Activated CD4-positive, alpha-beta T cell treated with anti-CD3 and anti-CD28 coated beads for 48 hours (primary cell): ENCODE measurements at regions not wholly inside any gene's neighbourhood (a gene's known extent, or its start where the extent isn't known, plus 50 kb on each side); places are given as distances from the start of the nearest gene placed in this dataset.

Experiments used
- DNase-seq: peaks from one replicate; pipeline ENCODE4 v3.0.0-alpha.2; 2020

- no peak for DNase-seq
Measured at GRCh38 chr4:155616117-155616516, 50.5 kb upstream of the GUCY1A1 start.

DNA sequence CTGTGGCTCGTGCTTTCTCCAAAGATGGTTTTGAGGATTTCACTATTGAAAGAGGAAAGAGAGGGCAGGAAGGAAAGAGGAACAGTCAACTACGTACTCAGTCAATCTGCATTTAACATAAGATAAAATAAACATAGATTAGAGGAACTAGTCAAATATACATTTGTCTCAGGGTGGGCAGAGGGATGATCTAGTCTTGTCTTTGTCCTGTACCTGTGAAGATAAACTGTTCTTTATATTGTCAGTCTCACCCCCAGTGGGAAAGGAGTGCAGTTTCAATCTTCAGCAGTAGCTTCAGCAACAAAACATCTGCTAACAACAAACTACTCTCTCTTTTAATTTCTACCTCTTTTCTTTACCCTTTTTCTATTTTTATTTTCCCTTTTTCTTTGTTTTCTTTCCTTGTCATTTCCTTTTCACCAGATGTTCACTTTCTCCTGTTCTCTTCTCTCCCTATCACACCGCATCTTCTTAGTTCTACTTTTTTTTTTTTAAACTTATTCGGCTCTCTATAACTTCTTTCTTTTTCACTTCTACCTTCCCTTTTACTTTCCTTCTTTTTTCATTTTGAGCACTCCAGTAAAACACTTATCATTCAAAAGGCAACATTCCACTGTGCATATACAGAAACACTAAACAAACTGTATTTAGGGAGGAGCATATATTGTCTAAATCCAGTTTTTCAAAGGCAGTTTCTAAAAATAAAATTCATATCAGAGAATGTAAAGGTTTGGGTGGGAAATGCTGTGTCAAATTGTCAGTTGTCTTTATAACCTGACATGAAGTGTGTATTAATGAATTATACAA lies 51.4 kb upstream of the GUCY1A1 start:
- no peak for DNase-seq

DNA sequence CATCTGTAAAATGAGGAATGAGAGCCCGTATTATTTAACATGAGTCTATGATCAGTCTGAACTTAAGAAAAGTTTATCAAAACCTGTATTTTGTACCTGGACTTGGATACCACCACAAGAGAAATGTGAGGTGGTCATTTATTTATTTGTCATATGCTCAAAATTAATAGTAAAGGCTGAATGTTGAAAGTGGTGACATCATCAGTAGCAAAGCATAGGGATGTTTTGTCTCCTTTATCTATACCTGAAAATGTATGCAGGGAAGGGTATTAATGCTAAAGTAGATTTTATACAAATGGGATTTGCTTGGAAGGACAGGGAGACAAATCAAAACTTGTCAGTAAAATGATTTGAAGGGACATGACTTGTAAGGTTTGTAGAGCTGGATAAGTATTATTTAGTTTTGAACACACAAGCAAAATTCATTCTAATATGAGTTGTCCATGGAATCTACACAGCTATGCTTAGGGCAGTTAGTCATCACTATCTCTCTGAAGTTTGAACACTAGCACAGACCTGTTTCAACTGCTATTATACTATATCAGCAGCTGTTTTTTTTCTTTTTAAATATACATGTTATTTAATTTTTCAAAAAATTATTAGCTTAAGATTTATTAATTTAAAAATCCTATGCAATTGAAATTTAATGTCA lies 52.4 kb upstream of the GUCY1A1 start:
- no peak for DNase-seq

- DNase-seq: no peak
Measured at GRCh38 chr4:155612074-155612473, 54.6 kb upstream of the GUCY1A1 start.

DNA sequence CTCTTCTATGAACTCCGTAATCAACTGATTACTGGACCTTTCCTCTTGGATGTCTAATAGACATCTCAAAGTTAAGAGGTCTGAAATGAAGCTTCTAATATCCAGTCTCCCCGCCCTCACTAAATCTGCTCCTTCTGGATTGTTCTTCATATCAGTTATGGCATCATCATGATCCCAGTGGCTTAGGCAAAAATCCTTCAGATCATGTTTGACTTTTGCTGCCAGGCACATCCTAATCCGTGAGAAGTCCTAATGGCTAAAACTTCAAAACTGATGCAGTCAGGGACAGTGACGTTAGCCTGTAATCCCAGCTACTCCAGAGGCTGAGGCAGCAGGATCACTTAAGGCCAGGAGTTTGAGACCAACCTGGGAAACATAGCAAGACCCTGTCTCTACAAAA lies 55.1 kb upstream of the GUCY1A1 start:
- DNase-seq: no peak

- no peak for DNase-seq
Measured at GRCh38 chr4:155610143-155610542, 56.5 kb upstream of the GUCY1A1 start.

DNA sequence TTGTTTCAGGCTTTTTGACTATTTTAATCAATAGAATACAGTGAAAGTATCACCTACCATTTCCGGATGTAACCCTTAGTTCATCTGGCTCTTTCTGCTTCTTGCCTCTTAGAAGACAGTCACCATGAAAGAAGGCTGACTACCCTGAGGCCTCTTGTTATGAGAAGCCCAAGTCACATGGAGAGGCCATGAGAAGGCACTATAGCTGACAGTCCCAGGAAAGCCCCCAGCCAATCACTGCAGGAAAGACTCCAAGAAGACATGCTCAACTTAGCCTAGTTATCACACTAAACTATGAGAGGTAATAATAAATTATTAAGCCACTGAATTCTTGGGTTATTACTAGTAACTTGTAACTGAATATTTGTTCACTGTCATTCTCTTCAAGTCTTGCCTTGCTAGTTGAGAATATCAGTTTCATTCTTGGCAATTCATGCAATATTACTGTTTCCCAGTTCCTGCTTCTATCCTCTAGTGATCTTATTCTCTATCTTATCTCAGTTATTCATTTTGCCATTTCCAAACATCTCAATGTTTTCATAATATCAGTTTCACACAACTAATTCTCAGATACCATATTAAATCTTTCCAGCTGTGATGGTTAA lies 57.1 kb upstream of the GUCY1A1 start:
- DNase-seq: no peak

DNA sequence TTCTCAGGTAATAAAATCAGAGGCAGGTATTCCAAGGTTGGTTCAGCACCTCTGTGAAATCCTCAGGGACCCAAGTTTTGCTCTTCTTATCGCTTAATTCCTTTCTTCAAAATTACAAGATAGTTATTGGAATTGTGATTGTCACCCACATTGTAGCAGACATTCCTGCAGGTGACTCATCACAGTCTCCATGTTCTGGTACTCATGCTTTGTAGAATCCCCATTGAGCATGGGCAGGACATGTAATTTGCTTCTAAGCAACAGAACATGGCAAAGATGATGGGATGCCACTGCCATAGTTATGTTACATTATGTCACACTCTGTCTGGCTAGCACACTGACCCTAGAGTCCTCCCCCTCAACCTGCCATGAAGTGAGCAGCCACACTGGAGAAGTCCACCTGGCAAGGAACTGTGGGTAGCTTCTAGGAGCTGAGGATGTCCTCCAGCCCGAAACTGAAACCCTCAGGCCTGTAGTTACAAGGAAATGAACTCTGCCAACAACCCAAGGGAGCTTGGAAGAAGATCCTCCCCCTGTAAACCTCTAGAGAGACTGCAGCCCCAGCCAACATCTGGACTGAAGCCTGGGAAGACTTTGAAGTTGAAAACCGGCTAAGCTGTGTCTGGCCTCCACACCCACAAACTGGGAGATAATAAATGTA lies 58.3 kb upstream of the GUCY1A1 start:
- DNase-seq: no peak

DNA sequence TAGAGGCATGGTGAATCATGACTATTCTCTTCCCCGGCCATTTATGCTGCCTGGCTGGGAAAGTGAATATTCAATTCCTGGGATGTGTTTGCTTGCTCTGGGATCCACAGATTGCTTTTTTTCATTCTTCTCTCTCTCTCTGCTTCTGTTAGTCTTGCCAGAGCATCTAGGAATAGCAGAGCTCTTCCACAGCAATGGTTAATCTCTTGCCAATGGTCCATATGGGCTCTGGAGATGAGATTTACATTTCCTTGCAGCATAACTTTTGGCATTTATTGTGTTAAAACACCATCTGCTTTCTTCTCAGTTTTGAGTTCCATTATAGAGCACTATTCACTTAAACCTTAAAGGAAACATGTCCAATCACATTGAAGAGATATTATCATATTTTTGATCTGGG lies 59.2 kb upstream of the GUCY1A1 start:
- no peak for DNase-seq

DNA sequence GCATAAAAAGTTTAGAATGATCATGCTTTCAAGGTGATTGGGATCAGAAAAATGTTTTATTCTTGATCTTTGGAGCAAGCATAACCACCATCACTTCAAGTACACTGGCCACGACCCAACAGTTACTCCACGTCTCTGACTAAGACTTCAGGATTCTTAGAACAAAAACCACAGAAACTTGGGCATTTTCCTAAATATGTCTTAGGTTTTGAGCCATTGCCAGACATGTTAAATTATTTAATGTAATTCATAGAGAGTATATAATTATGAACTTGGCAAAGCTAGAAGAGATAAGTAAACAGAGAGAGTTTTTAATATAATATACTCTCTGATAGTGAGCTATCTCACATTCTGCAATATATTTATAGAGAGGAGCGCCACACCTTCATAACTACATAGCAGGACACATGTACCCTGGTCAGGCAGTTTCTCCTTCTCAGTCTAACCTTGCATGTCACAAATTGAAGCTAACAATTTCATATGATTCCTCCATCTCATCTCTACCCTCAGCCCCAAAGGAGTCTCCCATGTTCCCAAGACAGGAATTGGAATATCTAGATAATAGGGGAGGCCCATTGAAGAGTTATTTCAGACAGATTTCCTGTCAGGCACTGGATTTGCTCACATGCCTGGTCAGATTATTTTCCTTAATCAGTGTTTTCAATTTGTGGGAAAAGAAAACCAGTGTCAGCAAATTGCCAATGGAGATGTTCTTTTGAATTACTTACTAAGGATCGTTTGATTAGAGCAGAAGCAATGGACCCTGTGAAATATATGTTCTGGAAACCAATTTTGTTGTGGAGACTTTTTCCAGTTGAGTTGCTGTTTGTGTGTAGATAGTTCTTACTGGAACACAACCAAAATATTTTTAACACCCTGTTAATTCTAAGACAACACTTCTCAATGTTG lies 61.7 kb upstream of the GUCY1A1 start:
- no peak for DNase-seq

DNA sequence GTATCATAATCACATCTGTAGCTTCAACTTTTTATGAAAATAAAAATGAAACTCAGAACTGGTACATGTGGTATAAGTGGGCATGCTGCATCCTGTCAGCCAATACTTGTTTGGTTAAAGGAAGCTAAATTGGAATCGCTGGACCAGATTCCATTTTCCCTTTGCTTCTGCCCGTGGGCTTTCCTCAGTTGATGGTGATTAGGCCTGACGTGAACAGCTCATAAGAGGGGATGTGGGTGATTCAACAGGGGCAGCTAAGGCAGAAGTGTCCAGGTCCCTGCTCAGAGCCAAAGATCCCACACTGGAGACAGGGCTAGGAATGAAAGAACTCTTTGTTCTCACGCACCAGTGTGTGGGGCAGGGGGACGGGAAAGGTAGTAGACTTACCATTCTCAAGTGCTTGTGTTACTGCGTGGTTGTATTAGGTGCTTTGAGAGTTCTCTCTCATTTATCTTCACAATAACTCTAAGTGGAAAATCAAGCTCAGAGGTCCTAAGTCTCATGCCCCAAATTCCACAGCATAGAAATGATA lies 63.2 kb upstream of the GUCY1A1 start:
- DNase-seq: no peak

GRCh38 chr4:155602351-155603140 lies 64.1 kb upstream of the GUCY1A1 start:
- no peak for DNase-seq

DNA sequence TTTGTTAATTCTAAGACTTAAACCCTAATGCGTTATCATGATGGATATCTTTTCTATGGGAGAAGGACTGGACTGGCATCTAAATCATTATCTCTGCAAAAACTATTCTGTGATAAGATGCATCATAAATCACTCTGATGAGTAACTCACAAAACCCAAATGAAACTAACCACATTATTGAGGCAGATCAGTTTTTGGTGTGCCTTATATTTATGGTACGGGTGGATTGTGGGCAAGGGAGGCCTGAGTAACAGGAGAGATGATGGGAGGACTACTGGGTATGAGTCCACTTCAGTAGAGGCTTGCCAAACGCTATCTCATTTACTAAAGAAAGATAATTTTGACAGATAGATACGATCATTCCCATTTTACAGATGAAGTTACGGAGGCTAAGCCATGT lies 66.4 kb upstream of the GUCY1A1 start:
- no peak for DNase-seq

DNA sequence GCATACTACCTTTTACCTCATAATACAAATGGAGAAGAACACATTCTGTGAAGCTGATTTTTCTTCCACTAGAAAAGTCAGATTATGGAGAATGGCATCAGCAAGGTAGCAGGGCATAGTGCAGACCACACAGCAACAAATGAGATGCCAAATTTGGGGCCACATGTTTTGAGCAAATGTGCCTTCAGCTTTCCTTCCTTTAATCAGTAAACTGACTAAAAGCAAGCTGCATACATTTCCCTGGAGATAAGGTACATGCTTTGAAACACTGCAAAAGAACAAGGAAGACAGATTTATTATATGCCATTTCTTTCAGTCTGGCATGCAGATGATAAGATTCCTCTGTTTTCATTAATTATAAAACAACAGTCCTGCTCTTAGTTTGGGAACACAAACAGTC lies 67.1 kb upstream of the GUCY1A1 start:
- DNase-seq: no peak

DNA sequence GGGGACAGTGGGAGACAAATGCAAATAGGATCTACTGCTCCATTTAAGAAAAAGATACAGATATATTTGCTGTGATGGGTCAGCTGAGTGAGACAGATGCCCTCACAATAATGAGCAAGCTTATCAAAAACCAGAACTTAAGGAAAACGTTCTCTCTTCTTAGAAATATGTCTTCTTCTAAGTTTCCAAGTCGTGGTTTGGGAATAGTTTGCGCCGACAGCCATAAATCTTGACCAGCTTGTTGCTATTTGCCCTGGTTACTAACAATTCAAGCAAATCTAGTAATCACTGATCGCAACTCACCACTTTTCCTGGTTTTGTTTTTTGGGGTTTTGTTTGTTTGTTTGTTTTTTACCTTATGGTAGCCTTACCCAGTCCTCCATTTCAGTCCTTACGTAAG lies 67.6 kb upstream of the GUCY1A1 start:
- no peak for DNase-seq

- no peak for DNase-seq
Measured at GRCh38 chr4:155597933-155598451, 68.7 kb upstream of the GUCY1A1 start.

GRCh38 chr4:155597281-155597680 lies 69.4 kb upstream of the GUCY1A1 start:
- no peak for DNase-seq

DNA sequence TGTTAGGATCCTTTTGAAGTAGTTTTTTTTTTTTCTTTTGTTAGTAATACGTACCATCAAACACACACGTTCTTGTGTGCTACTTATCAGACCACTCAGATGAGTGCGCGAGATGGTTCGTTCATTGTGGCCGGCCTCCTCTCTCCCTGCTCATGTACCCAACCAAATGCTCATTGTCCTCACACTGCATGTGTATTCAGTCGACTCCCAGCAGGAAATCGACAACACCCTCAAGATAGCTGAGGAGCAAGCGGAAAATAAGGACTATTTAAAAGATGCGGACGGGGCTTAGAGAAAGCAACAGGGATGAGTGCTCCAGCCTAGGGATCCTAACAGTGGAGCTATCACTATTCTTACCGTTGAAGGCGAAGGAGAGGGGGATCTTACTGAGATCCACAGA lies 72.9 kb upstream of the GUCY1A1 start:
- no peak for DNase-seq

- no peak for DNase-seq
Measured at GRCh38 chr4:155592938-155593297, 73.7 kb upstream of the GUCY1A1 start.

DNA sequence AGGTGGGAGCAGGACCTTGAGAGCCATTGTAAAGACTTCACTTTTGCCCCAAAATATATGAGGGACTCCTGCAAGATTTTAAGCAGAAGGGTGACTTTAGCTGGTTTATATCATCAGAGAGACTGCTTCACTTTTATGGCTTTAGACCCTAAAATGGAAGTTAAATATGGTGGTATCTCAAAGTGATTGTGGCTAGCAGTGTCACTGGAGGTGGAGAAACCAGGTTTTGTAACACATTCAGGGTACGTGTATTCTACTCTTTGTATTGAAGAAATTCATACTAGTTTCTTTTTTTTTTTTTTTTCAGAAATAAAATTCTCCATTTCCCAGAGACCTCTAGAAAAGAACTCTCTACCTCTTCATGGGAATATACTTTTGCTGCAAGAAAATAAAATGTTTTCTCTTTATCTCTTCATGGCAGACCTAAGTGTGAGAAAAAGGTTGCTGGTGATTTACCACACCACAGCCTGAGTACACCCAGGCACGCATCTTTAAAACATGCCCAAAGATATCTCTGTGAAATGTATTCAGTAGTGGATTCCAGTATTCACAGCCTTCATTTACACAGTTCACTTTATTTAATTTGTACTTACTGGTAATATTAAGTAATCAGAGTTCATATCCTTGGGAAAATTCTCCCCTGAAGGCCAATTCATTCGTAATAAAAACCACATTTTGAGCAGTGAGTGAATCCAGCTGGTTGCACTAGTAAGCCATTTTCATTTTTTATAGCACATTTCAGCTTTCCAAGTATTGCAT lies 74.3 kb upstream of the GUCY1A1 start:
- DNase-seq: no peak

- DNase-seq: no peak
Measured at GRCh38 chr4:155591738-155592143, 74.9 kb upstream of the GUCY1A1 start.
